Fibroblast of lung (primary cell): ENCODE measurements at regions not wholly inside any gene's neighbourhood (a gene's known extent, or its start where the extent isn't known, plus 50 kb on each side); places are given as distances from the start of the nearest gene placed in this dataset.

Experiments used
- DNase-seq, 2 donors: peaks; one replicate each; pipeline versions ENCODE4 v3.0.0 to v3.0.0-alpha.2; 2010; ENCODE audit warnings: low read depth in 2 of 2
- H2AFZ ChIP-seq: 2 replicates; pipeline ENCODE4 v1.5.1; 2012; ENCODE audit warnings: low read length, control low read depth, inconsistent platforms
- H3K27ac ChIP-seq: 2 replicates; pipeline ENCODE4 v1.5.1; 2011; ENCODE audit warnings: low read length, control low read depth; ENCODE audit not compliant: insufficient read depth
- H3K27me3 ChIP-seq: 2 replicates; pipeline ENCODE4 v1.5.1; 2011; ENCODE audit warnings: mild to moderate bottlenecking, low read length; ENCODE audit not compliant: control insufficient read depth, insufficient read depth
- H3K36me3 ChIP-seq: 2 replicates; pipeline ENCODE4 v1.5.1; 2011; ENCODE audit warnings: low read length; ENCODE audit not compliant: control insufficient read depth, insufficient read depth
- H3K4me1 ChIP-seq: 2 replicates; pipeline ENCODE4 v1.5.1; 2011; ENCODE audit warnings: low read length; ENCODE audit not compliant: control insufficient read depth, insufficient read depth; ENCODE audit errors: extremely low read depth
- H3K4me2 ChIP-seq: 2 replicates; pipeline ENCODE4 v1.5.1; 2011; ENCODE audit warnings: low read length, control low read depth; ENCODE audit not compliant: insufficient read depth; ENCODE audit errors: extremely low read depth
- H3K4me3 ChIP-seq, 4 experiments: fragments of 200-600 bp in 1 of 4; sonication (generic) in 1 of 4; replicated peaks in 1 of 4; 2 replicates each; pipeline ENCODE4 v1.5.1; 2011 to 2016; ENCODE audit warnings: low read length in 4 of 4, low read depth in 3 of 4, mild to moderate bottlenecking in 3 of 4, control low read depth in 2 of 4, inconsistent platforms in 1 of 4, mixed read lengths in 1 of 4; ENCODE audit not compliant: insufficient read depth in 1 of 4; ENCODE audit errors: control extremely low read depth in 1 of 4
- H3K79me2 ChIP-seq: 2 replicates; pipeline ENCODE4 v1.5.1; 2012; ENCODE audit warnings: mild to moderate bottlenecking, low read length, inconsistent platforms; ENCODE audit not compliant: control insufficient read depth, insufficient read depth
- H3K9ac ChIP-seq: 2 replicates; pipeline ENCODE4 v1.5.1; 2011; ENCODE audit warnings: mild to moderate bottlenecking, low read length, control low read depth; ENCODE audit not compliant: insufficient read depth
- H3K9me3 ChIP-seq: 2 replicates; pipeline ENCODE4 v1.5.1; 2012; ENCODE audit warnings: low read depth, low read length; ENCODE audit not compliant: control insufficient read depth, insufficient read depth
- H4K20me1 ChIP-seq: 2 replicates; pipeline ENCODE4 v1.5.1; 2011; ENCODE audit warnings: low read length; ENCODE audit not compliant: control insufficient read depth, insufficient read depth; ENCODE audit errors: extremely low read depth
- CTCF ChIP-seq, 2 donors: IDR thresholded peaks in 1 of 2; conservative IDR thresholded peaks in 1 of 2; 1 replicate in 1 of 2; 2 replicates in 1 of 2; pipeline ENCODE4 v1.5.1; 2011 to 2012; ENCODE audit warnings: low read length in 2 of 2, control low read depth in 1 of 2, inconsistent platforms in 1 of 2, low read depth in 1 of 2, mild to moderate bottlenecking in 1 of 2
- EZH2 ChIP-seq: IDR thresholded peaks from 2 replicates; pipeline ENCODE4 v1.5.1; 2012; ENCODE audit warnings: low read length, control low read depth, mild to moderate bottlenecking; ENCODE audit errors: missing control alignments

- Histone ChIP-seq H3K9ac (no peak overlapping the region), H3K36me3 (no peaks in the 10 kb centered on the region)
Observed at GRCh38 chr14:96980835-96981234, 183.7 kb downstream of the VRK1 start.

GRCh38 chr14:96986256-96987085 lies 189.3 kb downstream of the VRK1 start:
- Histone ChIP-seq H3K79me2 (no peaks in the 10 kb centered on the region), H4K20me1 (no peaks in the 10 kb centered on the region), H3K27me3 (no peaks in the 10 kb centered on the region), H3K4me2 (no peak overlapping the region), H3K4me3 (no peak overlapping the region), H3K36me3 (no peaks in the 10 kb centered on the region), H3K4me1 (no peaks in the 10 kb centered on the region), H3K9me3 (no peaks in the 10 kb centered on the region), H2AFZ (no peak overlapping the region), H3K27ac (no peak overlapping the region), H3K9ac (no peak overlapping the region)
- TF ChIP-seq EZH2 = no peak
- TF ChIP-seq CTCF (conservative IDR thresholded peaks at IDR 0.05 in 1 of 2, IDR thresholded peaks at IDR 0.05 in 1 of 2; ENCODE audit: low read depth in 1 of 2, low read length in 2 of 2) = no peak
- no peak for DNase-seq

More at GRCh38 chr14:96980835-96981234, 183.7 kb downstream of the VRK1 start:
- Histone ChIP-seq H3K79me2 (no peaks in the 10 kb centered on the region), H3K27me3 (no peaks in the 10 kb centered on the region), H3K27ac (no peak overlapping the region), H3K4me2 (no peak overlapping the region), H3K4me1 (no peaks in the 10 kb centered on the region), H3K9me3 (no peaks in the 10 kb centered on the region), H2AFZ (no peak overlapping the region), H3K4me3 (no peak overlapping the region), H4K20me1 (no peaks in the 10 kb centered on the region)
- no peak for DNase-seq
- no peak for TF ChIP-seq CTCF (conservative IDR thresholded peaks at IDR 0.05 in 1 of 2, IDR thresholded peaks at IDR 0.05 in 1 of 2; ENCODE audit: low read depth in 1 of 2, low read length in 2 of 2)
- no peak for TF ChIP-seq EZH2

- Histone ChIP-seq H3K27ac (no peak overlapping the region), H3K4me1 (no peaks in the 10 kb centered on the region), H3K4me2 (no peak overlapping the region), H3K9me3 (no peaks in the 10 kb centered on the region), H4K20me1 (no peaks in the 10 kb centered on the region), H3K79me2 (no peaks in the 10 kb centered on the region), H3K4me3 (no peak overlapping the region), H2AFZ (no peak overlapping the region), H3K36me3 (no peaks in the 10 kb centered on the region), H3K9ac (no peak overlapping the region), H3K27me3 (no peaks in the 10 kb centered on the region)
- TF ChIP-seq EZH2 (no peak), CTCF (conservative IDR thresholded peaks at IDR 0.05 in 1 of 2, IDR thresholded peaks at IDR 0.05 in 1 of 2; ENCODE audit: low read depth in 1 of 2, low read length in 2 of 2) (no peak)
- DNase-seq = no peak
Observed at GRCh38 chr14:96987086-96987474, 189.9 kb downstream of the VRK1 start.
